GM19324 (cell line): ENCODE measurements at regions not wholly inside any gene's neighbourhood (a gene's known extent, or its start where the extent isn't known, plus 50 kb on each side); places are given as distances from the start of the nearest gene placed in this dataset.
"Not testable (repeated sequence)": the region's sequence is repeated elsewhere in the genome, so short reads cannot be mapped to it uniquely, and the experiment has no call there.

Source experiments
- ATAC-seq: cut with Tn5 transposase; IDR thresholded peaks from one replicate; pipeline ENCODE4 v1.9.1; 2021; ENCODE audit warnings: mild to moderate bottlenecking, moderate library complexity; ENCODE audit not compliant: unreplicated experiment, low FRiP score

- not testable (repeated sequence) for ATAC-seq
These were observed 310.1 kb downstream of the SH3GL2 start for GRCh38 chr9:17888964-17889363.

- ATAC-seq = no peak
These were observed 315.8 kb downstream of the SH3GL2 start for GRCh38 chr9:17894501-17895160.

- no peak for ATAC-seq
These were observed 321.7 kb downstream of the SH3GL2 start for GRCh38 chr9:17900606-17901005.

GRCh38 chr9:17905366-17905765 is 326.5 kb downstream of the SH3GL2 start:
- no peak for ATAC-seq

- no peak for ATAC-seq
These were observed 326.9 kb downstream of the SH3GL2 start for GRCh38 chr9:17905781-17906175.

- ATAC-seq = no peak
These were observed 327.4 kb downstream of the SH3GL2 start for GRCh38 chr9:17906176-17906840.

- no peak for ATAC-seq
These were observed 328.2 kb downstream of the SH3GL2 start for GRCh38 chr9:17906841-17907778.

- ATAC-seq = no peak
These were observed 329.1 kb downstream of the SH3GL2 start for GRCh38 chr9:17907779-17908508.

GRCh38 chr9:17926246-17926645 is 347.4 kb downstream of the SH3GL2 start:
- ATAC-seq = no peak

GRCh38 chr9:17927616-17928015 is 348.8 kb downstream of the SH3GL2 start:
- ATAC-seq = no peak

- ATAC-seq = peak; percentile 55
These were observed 349.4 kb downstream of the SH3GL2 start for GRCh38 chr9:17928228-17928627.

GRCh38 chr9:17928768-17929167 is 349.9 kb downstream of the SH3GL2 start:
- peak; percentile 22 for ATAC-seq

GRCh38 chr9:17929506-17929905 is 350.6 kb downstream of the SH3GL2 start:
- no peak for ATAC-seq

- ATAC-seq = no peak
These were observed 351.2 kb downstream of the SH3GL2 start for GRCh38 chr9:17930071-17930470.

- ATAC-seq = no peak
These were observed 357.5 kb downstream of the SH3GL2 start for GRCh38 chr9:17936365-17936764.

GRCh38 chr9:17938035-17938655 is 359.3 kb downstream of the SH3GL2 start:
- ATAC-seq = no peak

GRCh38 chr9:17942498-17942897 is 363.6 kb downstream of the SH3GL2 start:
- ATAC-seq = no peak

- no peak for ATAC-seq
These were observed 376.5 kb downstream of the SH3GL2 start for GRCh38 chr9:17955409-17955808.

GRCh38 chr9:17958363-17958762 is 379.5 kb downstream of the SH3GL2 start:
- ATAC-seq = no peak

GRCh38 chr9:17962747-17963146 is 383.9 kb downstream of the SH3GL2 start:
- ATAC-seq = no peak
